Stomach (tissue), 8 donors: ENCODE measurements at regions not wholly inside any gene's neighbourhood (a gene's known extent, or its start where the extent isn't known, plus 50 kb on each side); places are given as distances from the start of the nearest gene placed in this dataset.

Source experiments
- DNase-seq, 2 donors: peaks; one replicate each; pipeline versions ENCODE4 v3.0.0 to v3.0.0-alpha.2; 2013 to 2019
- H3K27ac ChIP-seq, 5 donors: fragments of 200-600 bp in 4 of 5; sonication (generic) in 4 of 5; one replicate each; pipeline ENCODE4 v1.5.1; 2013 to 2019; ENCODE audit warnings: mild to moderate bottlenecking in 1 of 5, moderate library complexity in 1 of 5
- H3K27me3 ChIP-seq, 3 donors: fragments of 200-600 bp; sonication (generic); one replicate each; pipeline ENCODE4 v1.5.1; 2017 to 2019; ENCODE audit warnings: mixed run types in 1 of 3
- H3K36me3 ChIP-seq, 4 donors: fragments of 200-600 bp; sonication (generic); 1 replicate in 3 of 4; 2 replicates in 1 of 4; pipeline ENCODE4 v1.5.1; 2016 to 2019
- H3K4me1 ChIP-seq, 4 donors: fragments of 200-600 bp; sonication (generic); one replicate each; pipeline ENCODE4 v1.5.1; 2016 to 2019
- H3K4me3 ChIP-seq, 4 donors: fragments of 200-600 bp; sonication (generic) in 3 of 4; one replicate each; pipeline ENCODE4 v1.5.1; 2016 to 2019; ENCODE audit warnings: mild to moderate bottlenecking in 1 of 4
- H3K9me3 ChIP-seq, 4 donors: fragments of 200-600 bp; sonication (generic); one replicate each; pipeline ENCODE4 v1.5.1; 2016 to 2019
- CTCF ChIP-seq, 7 experiments: fragments of 450-650 bp in 4 of 7; fragments of 200-600 bp in 3 of 7; sonication (generic) in 3 of 7; IDR thresholded peaks; one replicate each; pipeline ENCODE4 v1.5.1; 2016 to 2019; ENCODE audit warnings: antibody characterized with exemption in 7 of 7, control low read depth in 2 of 7, mild to moderate bottlenecking in 1 of 7
- EP300 ChIP-seq: sonication (generic); formaldehyde crosslinking; IDR thresholded peaks from one replicate; pipeline ENCODE4 v1.6.1; 2017; ENCODE audit warnings: antibody characterized with exemption
- POLR2A ChIP-seq, 4 donors: fragments of 450-650 bp; IDR thresholded peaks; one replicate each; pipeline ENCODE4 v1.6.1; 2016; ENCODE audit warnings: antibody characterized with exemption in 4 of 4, control low read depth in 2 of 4, mild to moderate bottlenecking in 1 of 4, moderate library complexity in 1 of 4
- POLR2AphosphoS5 ChIP-seq, 3 donors: sonication (generic); formaldehyde crosslinking; IDR thresholded peaks; one replicate each; pipeline ENCODE4 v1.6.1; 2016; ENCODE audit warnings: antibody characterized with exemption in 3 of 3
- WGBS, 5 donors: extraction: QIAGEN DNeasy Blood & Tissue Kit in 3 of 5; methylation state at CpG; one replicate each; pipeline versions ENCODE4 v1.1.5 to v1.1.7; 2013 to 2018; 5-methylcytosine and 5-hydroxymethylcytosine counted together
- intact Hi-C: fragments of 100-400 bp; cut with DNase I; formaldehyde crosslinking; loops from one replicate; pipeline ENCODE4 v1.15.1; 2023; ENCODE audit warnings: low total_unique reads
- donor health status: healthy with polysubstance abuse.
- donor health status: Bipolar disorder and iron deficiency.
- donor health status: healthy.

- 88 to 95% (median 91%) methylated on average over 7 of the region's 7 CpGs for WGBS, 5 donors
- no peak overlapping the region for H3K4me3 ChIP-seq
- no peak overlapping the region for H3K27ac ChIP-seq
- intact Hi-C loops, result no loop called here
- H3K9me3 ChIP-seq, result no peaks in the 10 kb centered on the region
- H3K36me3 ChIP-seq, result no peaks in the 10 kb centered on the region
- no peaks in the 10 kb centered on the region for H3K4me1 ChIP-seq
- no peak for DNase-seq
- TF ChIP-seq EP300 (no peak), POLR2AphosphoS5 (IDR thresholded peaks at IDR 0.05) (no peak), POLR2A (IDR thresholded peaks at IDR 0.05) (no peak), CTCF (IDR thresholded peaks at IDR 0.05) (no peak)
- H3K27me3 ChIP-seq, result no peaks in the 10 kb centered on the region
Observed at GRCh38 chr1:79629414-79629813, 622.9 kb upstream of the ADGRL4 start.

GRCh38 chr1:79617777-79618176 lies 611.2 kb upstream of the ADGRL4 start:
- no peak for TF ChIP-seq POLR2A (IDR thresholded peaks at IDR 0.05)
- no peak for TF ChIP-seq EP300
- TF ChIP-seq POLR2AphosphoS5 (IDR thresholded peaks at IDR 0.05), result no peak
- no peak for TF ChIP-seq CTCF (IDR thresholded peaks at IDR 0.05)
- Histone ChIP-seq H3K4me1 (no peaks in the 10 kb centered on the region), H3K27ac (no peak overlapping the region), H3K9me3 (peaks cover 0 to 8% (median 2%) of the 10 kb centered on the region in 4 donors), H3K36me3 (no peaks in the 10 kb centered on the region), H3K4me3 (no peak overlapping the region), H3K27me3 (no peaks in the 10 kb centered on the region)
- no peak for DNase-seq
- intact Hi-C loops, result no loop called here
- 87 to 95% (median 91%) methylated on average over 2 of the region's 2 CpGs for WGBS, 5 donors

- no peak for DNase-seq
- Histone ChIP-seq H3K27me3 (no peaks in the 10 kb centered on the region), H3K27ac (no peak overlapping the region), H3K4me3 (no peak overlapping the region), H3K36me3 (no peaks in the 10 kb centered on the region), H3K9me3 (no peaks in the 10 kb centered on the region), H3K4me1 (no peaks in the 10 kb centered on the region)
- intact Hi-C loops, result no loop called here
- 51 to 63% (median 60%) methylated on average over 2 of the region's 2 CpGs for WGBS, 5 donors
- TF ChIP-seq CTCF (IDR thresholded peaks at IDR 0.05) (no peak), POLR2A (IDR thresholded peaks at IDR 0.05) (no peak), EP300 (no peak), POLR2AphosphoS5 (IDR thresholded peaks at IDR 0.05) (no peak)
Observed at GRCh38 chr1:79614762-79615161, 608.2 kb upstream of the ADGRL4 start.

GRCh38 chr1:79614106-79614505 lies 607.6 kb upstream of the ADGRL4 start:
- no peak for DNase-seq
- no peaks in the 10 kb centered on the region for H3K36me3 ChIP-seq
- TF ChIP-seq POLR2AphosphoS5 (IDR thresholded peaks at IDR 0.05) (no peak), CTCF (IDR thresholded peaks at IDR 0.05) (no peak), POLR2A (IDR thresholded peaks at IDR 0.05) (no peak), EP300 (no peak)
- no peak overlapping the region for H3K4me3 ChIP-seq
- intact Hi-C loops, result no loop called here
- H3K4me1 ChIP-seq, result no peaks in the 10 kb centered on the region
- H3K27ac ChIP-seq, result no peak overlapping the region
- H3K27me3 ChIP-seq, result no peaks in the 10 kb centered on the region
- H3K9me3 ChIP-seq, result no peaks in the 10 kb centered on the region

- Histone ChIP-seq H3K27ac (no peak overlapping the region), H3K4me3 (no peak overlapping the region), H3K9me3 (no peaks in the 10 kb centered on the region), H3K36me3 (no peaks in the 10 kb centered on the region), H3K4me1 (no peaks in the 10 kb centered on the region), H3K27me3 (no peaks in the 10 kb centered on the region)
- no peak for DNase-seq
- no peak for TF ChIP-seq POLR2AphosphoS5 (IDR thresholded peaks at IDR 0.05)
- no peak for TF ChIP-seq CTCF (IDR thresholded peaks at IDR 0.05)
- no peak for TF ChIP-seq POLR2A (IDR thresholded peaks at IDR 0.05)
- TF ChIP-seq EP300, result no peak
- intact Hi-C loops, result no loop called here
- WGBS, 5 donors, result 0 to 71% (median 28%) methylated on average over 1 of the region's 1 CpG
Observed at GRCh38 chr1:79613046-79613445, 606.5 kb upstream of the ADGRL4 start.
